Fibroblast of lung (primary cell): ENCODE measurements at regions not wholly inside any gene's neighbourhood (a gene's known extent, or its start where the extent isn't known, plus 50 kb on each side); places are given as distances from the start of the nearest gene placed in this dataset.
"Not testable (repeated sequence)": the region's sequence is repeated elsewhere in the genome, so short reads cannot be mapped to it uniquely, and the experiment has no call there.

Experiments used
- DNase-seq, 2 donors: peaks; one replicate each; pipeline versions ENCODE4 v3.0.0 to v3.0.0-alpha.2; 2010; ENCODE audit warnings: low read depth in 2 of 2
- H2AFZ ChIP-seq: 2 replicates; pipeline ENCODE4 v1.5.1; 2012; ENCODE audit warnings: low read length, control low read depth, inconsistent platforms
- H3K27ac ChIP-seq: 2 replicates; pipeline ENCODE4 v1.5.1; 2011; ENCODE audit warnings: low read length, control low read depth; ENCODE audit not compliant: insufficient read depth
- H3K27me3 ChIP-seq: 2 replicates; pipeline ENCODE4 v1.5.1; 2011; ENCODE audit warnings: mild to moderate bottlenecking, low read length; ENCODE audit not compliant: control insufficient read depth, insufficient read depth
- H3K36me3 ChIP-seq: 2 replicates; pipeline ENCODE4 v1.5.1; 2011; ENCODE audit warnings: low read length; ENCODE audit not compliant: control insufficient read depth, insufficient read depth
- H3K4me1 ChIP-seq: 2 replicates; pipeline ENCODE4 v1.5.1; 2011; ENCODE audit warnings: low read length; ENCODE audit not compliant: control insufficient read depth, insufficient read depth; ENCODE audit errors: extremely low read depth
- H3K4me2 ChIP-seq: 2 replicates; pipeline ENCODE4 v1.5.1; 2011; ENCODE audit warnings: low read length, control low read depth; ENCODE audit not compliant: insufficient read depth; ENCODE audit errors: extremely low read depth
- H3K4me3 ChIP-seq, 4 experiments: fragments of 200-600 bp in 1 of 4; sonication (generic) in 1 of 4; replicated peaks in 1 of 4; 2 replicates each; pipeline ENCODE4 v1.5.1; 2011 to 2016; ENCODE audit warnings: low read length in 4 of 4, low read depth in 3 of 4, mild to moderate bottlenecking in 3 of 4, control low read depth in 2 of 4, inconsistent platforms in 1 of 4, mixed read lengths in 1 of 4; ENCODE audit not compliant: insufficient read depth in 1 of 4; ENCODE audit errors: control extremely low read depth in 1 of 4
- H3K79me2 ChIP-seq: 2 replicates; pipeline ENCODE4 v1.5.1; 2012; ENCODE audit warnings: mild to moderate bottlenecking, low read length, inconsistent platforms; ENCODE audit not compliant: control insufficient read depth, insufficient read depth
- H3K9ac ChIP-seq: 2 replicates; pipeline ENCODE4 v1.5.1; 2011; ENCODE audit warnings: mild to moderate bottlenecking, low read length, control low read depth; ENCODE audit not compliant: insufficient read depth
- H3K9me3 ChIP-seq: 2 replicates; pipeline ENCODE4 v1.5.1; 2012; ENCODE audit warnings: low read depth, low read length; ENCODE audit not compliant: control insufficient read depth, insufficient read depth
- H4K20me1 ChIP-seq: 2 replicates; pipeline ENCODE4 v1.5.1; 2011; ENCODE audit warnings: low read length; ENCODE audit not compliant: control insufficient read depth, insufficient read depth; ENCODE audit errors: extremely low read depth
- EZH2 ChIP-seq: IDR thresholded peaks from 2 replicates; pipeline ENCODE4 v1.5.1; 2012; ENCODE audit warnings: low read length, control low read depth, mild to moderate bottlenecking; ENCODE audit errors: missing control alignments
- TF ChIP-seq, protein P1 (sequence below), 2 donors: IDR thresholded peaks in 1 of 2; conservative IDR thresholded peaks in 1 of 2; 1 replicate in 1 of 2; 2 replicates in 1 of 2; pipeline ENCODE4 v1.5.1; 2011 to 2012; ENCODE audit warnings: low read length in 2 of 2, control low read depth in 1 of 2, inconsistent platforms in 1 of 2, low read depth in 1 of 2, mild to moderate bottlenecking in 1 of 2

GRCh38 chr14:59137256-59137655 lies 51.2 kb upstream of the DAAM1 start:
- no peaks in the 10 kb centered on the region for H3K27me3 ChIP-seq
- H3K4me3 ChIP-seq, result no peak overlapping the region
- TF ChIP-seq, protein P1, sequence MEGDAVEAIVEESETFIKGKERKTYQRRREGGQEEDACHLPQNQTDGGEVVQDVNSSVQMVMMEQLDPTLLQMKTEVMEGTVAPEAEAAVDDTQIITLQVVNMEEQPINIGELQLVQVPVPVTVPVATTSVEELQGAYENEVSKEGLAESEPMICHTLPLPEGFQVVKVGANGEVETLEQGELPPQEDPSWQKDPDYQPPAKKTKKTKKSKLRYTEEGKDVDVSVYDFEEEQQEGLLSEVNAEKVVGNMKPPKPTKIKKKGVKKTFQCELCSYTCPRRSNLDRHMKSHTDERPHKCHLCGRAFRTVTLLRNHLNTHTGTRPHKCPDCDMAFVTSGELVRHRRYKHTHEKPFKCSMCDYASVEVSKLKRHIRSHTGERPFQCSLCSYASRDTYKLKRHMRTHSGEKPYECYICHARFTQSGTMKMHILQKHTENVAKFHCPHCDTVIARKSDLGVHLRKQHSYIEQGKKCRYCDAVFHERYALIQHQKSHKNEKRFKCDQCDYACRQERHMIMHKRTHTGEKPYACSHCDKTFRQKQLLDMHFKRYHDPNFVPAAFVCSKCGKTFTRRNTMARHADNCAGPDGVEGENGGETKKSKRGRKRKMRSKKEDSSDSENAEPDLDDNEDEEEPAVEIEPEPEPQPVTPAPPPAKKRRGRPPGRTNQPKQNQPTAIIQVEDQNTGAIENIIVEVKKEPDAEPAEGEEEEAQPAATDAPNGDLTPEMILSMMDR (conservative IDR thresholded peaks at IDR 0.05 in 1 of 2, IDR thresholded peaks at IDR 0.05 in 1 of 2; ENCODE audit: low read depth in 1 of 2, low read length in 2 of 2), result no peak
- no peak for TF ChIP-seq EZH2
- no peak overlapping the region for H3K27ac ChIP-seq
- no peaks in the 10 kb centered on the region for H3K36me3 ChIP-seq
- no peak overlapping the region for H2AFZ ChIP-seq
- no peak overlapping the region for H3K4me2 ChIP-seq
- H3K4me1 ChIP-seq, result no peaks in the 10 kb centered on the region
- H3K9ac ChIP-seq, result no peak overlapping the region
- no peaks in the 10 kb centered on the region for H3K79me2 ChIP-seq
- no peaks in the 10 kb centered on the region for H3K9me3 ChIP-seq
- no peak for DNase-seq
- H4K20me1 ChIP-seq, result no peaks in the 10 kb centered on the region

GRCh38 chr14:59138576-59138975 lies 49.9 kb upstream of the DAAM1 start:
- not testable (repeated sequence) for H3K79me2 ChIP-seq, H3K36me3 ChIP-seq, H3K4me2 ChIP-seq, H3K9me3 ChIP-seq, H3K27me3 ChIP-seq, H3K9ac ChIP-seq, DNase-seq, H2AFZ ChIP-seq, H3K27ac ChIP-seq, H4K20me1 ChIP-seq, H3K4me3 ChIP-seq, H3K4me1 ChIP-seq
